ENCODE measurements at regions not wholly inside any gene's neighbourhood (a gene's known extent, or its start where the extent isn't known, plus 50 kb on each side); places are given as distances from the start of the nearest gene placed in this dataset.

GRCh38 chr3:167908746-167909503 is 173.4 kb downstream of the SERPINI1 start:
- intact Hi-C loops (cut with DNase I) = no loop called here
- Histone ChIP-seq H3K4me3 (ENCODE audit: low read length in 3 of 3) (no peak overlapping the region), H3K27me3 (ENCODE audit: control insufficient read depth, insufficient read depth, low read length) (no peaks in the 10 kb centered on the region), H3K4me1 (ENCODE audit: control insufficient read depth in 2 of 3, insufficient read depth in 2 of 3, low read depth in 1 of 3, low read length in 3 of 3) (no peaks in the 10 kb centered on the region), H3K36me3 (ENCODE audit: control insufficient read depth in 2 of 3, insufficient read depth in 3 of 3, low read length in 3 of 3) (no peaks in the 10 kb centered on the region), H3K9ac (ENCODE audit: low read length in 3 of 3) (no peak overlapping the region), H3K9me3 (ENCODE audit: control insufficient read depth in 2 of 3, insufficient read depth in 1 of 3, low read length in 3 of 3) (no peaks in the 10 kb centered on the region), H3K27ac (ENCODE audit: low read depth in 2 of 2, low read length in 2 of 2) (no peak overlapping the region)
- no peak for TF ChIP-seq CTCF (IDR thresholded peaks at IDR 0.05; ENCODE audit: borderline replicate concordance, extremely low read depth, insufficient read depth)
- DNase-seq = no peak
- FAIRE-seq = no peak

GRCh38 chr3:167908221-167908620 is 172.7 kb downstream of the SERPINI1 start:
- Histone ChIP-seq H3K9ac (ENCODE audit: low read length in 3 of 3) (no peak overlapping the region), H3K4me3 (ENCODE audit: low read length in 3 of 3) (no peak overlapping the region), H3K27me3 (ENCODE audit: control insufficient read depth, insufficient read depth, low read length) (no peaks in the 10 kb centered on the region), H3K36me3 (ENCODE audit: control insufficient read depth in 2 of 3, insufficient read depth in 3 of 3, low read length in 3 of 3) (no peaks in the 10 kb centered on the region), H3K4me1 (ENCODE audit: control insufficient read depth in 2 of 3, insufficient read depth in 2 of 3, low read depth in 1 of 3, low read length in 3 of 3) (no peaks in the 10 kb centered on the region), H3K9me3 (ENCODE audit: control insufficient read depth in 2 of 3, insufficient read depth in 1 of 3, low read length in 3 of 3) (no peaks in the 10 kb centered on the region), H3K27ac (ENCODE audit: low read depth in 2 of 2, low read length in 2 of 2) (no peak overlapping the region)
- DNase-seq (no peak), FAIRE-seq (no peak)
- intact Hi-C loops (cut with DNase I) = no loop called here
- TF ChIP-seq CTCF (IDR thresholded peaks at IDR 0.05; ENCODE audit: borderline replicate concordance, extremely low read depth, insufficient read depth) = no peak

GRCh38 chr3:167901138-167901537 is 165.6 kb downstream of the SERPINI1 start:
- intact Hi-C loops (cut with DNase I) = no loop called here
- Histone ChIP-seq H3K4me1 (ENCODE audit: control insufficient read depth in 2 of 3, insufficient read depth in 2 of 3, low read depth in 1 of 3, low read length in 3 of 3) (no peaks in the 10 kb centered on the region), H3K36me3 (ENCODE audit: control insufficient read depth in 2 of 3, insufficient read depth in 3 of 3, low read length in 3 of 3) (no peaks in the 10 kb centered on the region), H3K4me3 (ENCODE audit: low read length in 3 of 3) (no peak overlapping the region), H3K27me3 (ENCODE audit: control insufficient read depth, insufficient read depth, low read length) (no peaks in the 10 kb centered on the region), H3K9ac (ENCODE audit: low read length in 3 of 3) (no peak overlapping the region), H3K9me3 (ENCODE audit: control insufficient read depth in 2 of 3, insufficient read depth in 1 of 3, low read length in 3 of 3) (no peaks in the 10 kb centered on the region), H3K27ac (ENCODE audit: low read depth in 2 of 2, low read length in 2 of 2) (no peak overlapping the region)
- DNase-seq = no peak
- TF ChIP-seq CTCF (IDR thresholded peaks at IDR 0.05; ENCODE audit: borderline replicate concordance, extremely low read depth, insufficient read depth) = no peak
- FAIRE-seq = no peak

- intact Hi-C loops (cut with DNase I) = no loop called here
Measured at GRCh38 chr3:167899093-167899492, 163.6 kb downstream of the SERPINI1 start.

More at GRCh38 chr3:167899093-167899492, 163.6 kb downstream of the SERPINI1 start:
- Histone ChIP-seq H3K27me3 (ENCODE audit: control insufficient read depth, insufficient read depth, low read length) (no peaks in the 10 kb centered on the region), H3K4me3 (ENCODE audit: low read length in 3 of 3) (no peak overlapping the region), H3K4me1 (ENCODE audit: control insufficient read depth in 2 of 3, insufficient read depth in 2 of 3, low read depth in 1 of 3, low read length in 3 of 3) (no peaks in the 10 kb centered on the region), H3K9me3 (ENCODE audit: control insufficient read depth in 2 of 3, insufficient read depth in 1 of 3, low read length in 3 of 3) (no peaks in the 10 kb centered on the region), H3K9ac (ENCODE audit: low read length in 3 of 3) (no peak overlapping the region), H3K27ac (ENCODE audit: low read depth in 2 of 2, low read length in 2 of 2) (no peak overlapping the region), H3K36me3 (ENCODE audit: control insufficient read depth in 2 of 3, insufficient read depth in 3 of 3, low read length in 3 of 3) (no peaks in the 10 kb centered on the region)
- FAIRE-seq (no peak), DNase-seq (no peak)
- TF ChIP-seq CTCF (IDR thresholded peaks at IDR 0.05; ENCODE audit: borderline replicate concordance, extremely low read depth, insufficient read depth) = no peak

Data from kidney (tissue), 13 donors.